ENCODE measurements at regions not wholly inside any gene's neighbourhood (a gene's known extent, or its start where the extent isn't known, plus 50 kb on each side); places are given as distances from the start of the nearest gene placed in this dataset.

DNA sequence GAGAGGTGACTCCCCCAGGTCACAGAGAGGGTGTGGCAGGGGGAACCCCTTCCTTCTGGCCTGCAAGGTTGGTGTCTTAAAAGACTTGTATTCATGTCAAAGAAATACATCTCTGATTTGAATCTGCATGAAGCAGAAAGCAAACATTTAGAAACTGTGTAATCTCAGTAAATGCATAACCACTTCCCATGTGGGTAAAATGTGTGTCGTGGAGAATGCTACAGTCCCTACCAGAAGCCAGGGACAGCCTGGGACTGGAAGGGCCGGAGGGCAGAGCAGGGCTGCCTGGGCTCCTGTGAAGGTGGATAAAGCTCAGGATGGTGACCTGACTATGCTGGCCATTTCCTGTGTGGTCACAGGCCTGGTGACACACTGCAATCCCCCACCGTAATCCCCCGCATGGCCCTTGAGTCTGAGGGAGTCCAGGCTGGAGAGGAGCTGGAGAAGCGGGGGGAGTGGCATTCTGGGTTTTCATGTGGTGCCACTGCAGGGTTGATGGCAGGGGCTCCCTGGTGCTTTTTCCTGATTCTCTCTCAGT, 102.2 kb downstream of the LRRC30 start:
- no peaks in the 10 kb centered on the region for H3K4me1 ChIP-seq
- intact Hi-C loops (cut with DNase I) = no loop called here
- no peak overlapping the region for H3K27ac ChIP-seq
- no peak overlapping the region for H3K4me3 ChIP-seq
- DNase-seq (ENCODE audit: low spot score in 2 of 2) = no peak
- H3K9me3 ChIP-seq = no peaks in the 10 kb centered on the region
- no peaks in the 10 kb centered on the region for H3K36me3 ChIP-seq
- H3K27me3 ChIP-seq = no peaks in the 10 kb centered on the region
- TF ChIP-seq, protein P1, sequence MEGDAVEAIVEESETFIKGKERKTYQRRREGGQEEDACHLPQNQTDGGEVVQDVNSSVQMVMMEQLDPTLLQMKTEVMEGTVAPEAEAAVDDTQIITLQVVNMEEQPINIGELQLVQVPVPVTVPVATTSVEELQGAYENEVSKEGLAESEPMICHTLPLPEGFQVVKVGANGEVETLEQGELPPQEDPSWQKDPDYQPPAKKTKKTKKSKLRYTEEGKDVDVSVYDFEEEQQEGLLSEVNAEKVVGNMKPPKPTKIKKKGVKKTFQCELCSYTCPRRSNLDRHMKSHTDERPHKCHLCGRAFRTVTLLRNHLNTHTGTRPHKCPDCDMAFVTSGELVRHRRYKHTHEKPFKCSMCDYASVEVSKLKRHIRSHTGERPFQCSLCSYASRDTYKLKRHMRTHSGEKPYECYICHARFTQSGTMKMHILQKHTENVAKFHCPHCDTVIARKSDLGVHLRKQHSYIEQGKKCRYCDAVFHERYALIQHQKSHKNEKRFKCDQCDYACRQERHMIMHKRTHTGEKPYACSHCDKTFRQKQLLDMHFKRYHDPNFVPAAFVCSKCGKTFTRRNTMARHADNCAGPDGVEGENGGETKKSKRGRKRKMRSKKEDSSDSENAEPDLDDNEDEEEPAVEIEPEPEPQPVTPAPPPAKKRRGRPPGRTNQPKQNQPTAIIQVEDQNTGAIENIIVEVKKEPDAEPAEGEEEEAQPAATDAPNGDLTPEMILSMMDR (IDR thresholded peaks at IDR 0.05) = no peak

DNA sequence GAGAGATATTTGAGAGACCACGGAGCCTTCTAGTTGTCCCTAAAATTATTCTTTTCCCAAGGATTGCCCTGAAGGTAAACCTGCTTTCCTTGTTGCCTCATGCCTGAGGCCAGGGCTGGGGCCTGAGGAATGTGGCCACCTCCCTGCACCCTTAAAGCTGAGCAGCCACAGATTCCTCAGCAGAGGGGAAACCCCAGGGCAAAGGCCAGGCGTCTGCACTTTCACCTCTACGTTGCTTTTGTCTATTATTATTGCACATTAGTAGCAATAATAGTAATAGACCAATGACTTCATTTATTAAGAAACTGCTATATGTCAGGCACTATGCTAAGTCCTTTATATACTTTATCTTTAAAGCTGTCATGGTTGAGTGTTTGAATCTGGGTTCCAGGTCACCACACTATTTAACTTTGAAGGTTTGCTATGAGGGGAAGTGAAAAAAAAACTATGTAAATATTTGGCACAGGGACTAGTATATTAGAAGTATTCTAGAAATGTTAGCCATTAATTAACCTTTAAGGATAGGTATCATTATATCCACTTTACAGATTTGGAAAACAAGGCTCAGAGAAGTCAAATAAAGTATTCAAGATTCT, 104.2 kb downstream of the LRRC30 start:
- intact Hi-C loops (cut with DNase I) = no loop called here
- Histone ChIP-seq H3K4me1 (no peaks in the 10 kb centered on the region), H3K4me3 (no peak overlapping the region)

DNA sequence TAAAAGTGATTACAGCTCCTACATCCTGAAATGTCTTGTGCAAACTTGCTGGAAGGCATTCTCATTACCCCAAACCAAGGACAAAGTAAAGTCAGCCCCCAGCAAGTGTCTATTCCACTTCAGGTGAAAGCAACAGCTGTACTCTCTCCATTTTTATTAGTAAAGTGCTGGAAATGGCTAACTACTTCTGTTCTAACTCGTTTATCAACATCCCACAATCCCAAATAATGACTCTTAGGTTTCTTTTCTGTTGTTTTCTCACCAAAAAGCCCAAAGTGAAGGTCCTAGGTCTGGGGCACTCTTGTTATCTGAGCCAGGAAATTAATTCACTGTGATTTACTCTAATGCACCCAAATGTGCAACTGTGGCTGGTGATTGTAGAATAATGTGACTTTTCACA, 105.7 kb downstream of the LRRC30 start:
- Histone ChIP-seq H3K4me3 (no peak overlapping the region), H3K4me1 (no peaks in the 10 kb centered on the region), H3K36me3 (no peaks in the 10 kb centered on the region), H3K27me3 (no peaks in the 10 kb centered on the region), H3K27ac (no peak overlapping the region), H3K9me3 (no peaks in the 10 kb centered on the region)
- no peak for DNase-seq (ENCODE audit: low spot score in 2 of 2)
- intact Hi-C loops (cut with DNase I) = no loop called here
- TF ChIP-seq, protein P1 (IDR thresholded peaks at IDR 0.05) = no peak

More for the DNA sequence above, 104.2 kb downstream of the LRRC30 start:
- no peak for DNase-seq (ENCODE audit: low spot score in 2 of 2)
- Histone ChIP-seq H3K27me3 (no peaks in the 10 kb centered on the region), H3K27ac (no peak overlapping the region), H3K36me3 (no peaks in the 10 kb centered on the region), H3K9me3 (no peaks in the 10 kb centered on the region)
- TF ChIP-seq, protein P1 (IDR thresholded peaks at IDR 0.05) = no peak

DNA sequence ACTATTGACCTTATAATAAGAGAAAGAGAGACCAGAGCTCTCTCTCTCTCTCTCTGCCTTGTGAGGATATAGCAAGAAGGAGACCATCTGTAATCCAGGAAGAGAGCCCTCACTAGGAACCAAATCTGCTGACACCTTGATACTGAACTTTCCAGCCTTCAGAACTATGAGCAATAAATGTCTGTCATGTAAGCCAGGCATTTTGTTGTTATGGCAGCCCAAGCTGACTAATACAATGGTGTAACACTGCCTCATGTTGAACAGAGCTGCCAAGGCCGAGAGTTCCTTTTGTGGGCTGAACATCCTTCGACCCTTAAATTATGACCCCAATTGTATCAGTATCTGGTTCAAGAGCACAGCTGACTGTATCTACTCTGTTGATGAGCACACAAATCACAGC, 108.0 kb downstream of the LRRC30 start:
- no peak for DNase-seq (ENCODE audit: low spot score in 2 of 2)
- Histone ChIP-seq H3K4me3 (no peak overlapping the region), H3K9me3 (no peaks in the 10 kb centered on the region), H3K27ac (no peak overlapping the region), H3K27me3 (no peaks in the 10 kb centered on the region), H3K4me1 (no peaks in the 10 kb centered on the region), H3K36me3 (no peaks in the 10 kb centered on the region)
- TF ChIP-seq, protein P1 (IDR thresholded peaks at IDR 0.05) = no peak
- intact Hi-C loops (cut with DNase I) = no loop called here

DNA sequence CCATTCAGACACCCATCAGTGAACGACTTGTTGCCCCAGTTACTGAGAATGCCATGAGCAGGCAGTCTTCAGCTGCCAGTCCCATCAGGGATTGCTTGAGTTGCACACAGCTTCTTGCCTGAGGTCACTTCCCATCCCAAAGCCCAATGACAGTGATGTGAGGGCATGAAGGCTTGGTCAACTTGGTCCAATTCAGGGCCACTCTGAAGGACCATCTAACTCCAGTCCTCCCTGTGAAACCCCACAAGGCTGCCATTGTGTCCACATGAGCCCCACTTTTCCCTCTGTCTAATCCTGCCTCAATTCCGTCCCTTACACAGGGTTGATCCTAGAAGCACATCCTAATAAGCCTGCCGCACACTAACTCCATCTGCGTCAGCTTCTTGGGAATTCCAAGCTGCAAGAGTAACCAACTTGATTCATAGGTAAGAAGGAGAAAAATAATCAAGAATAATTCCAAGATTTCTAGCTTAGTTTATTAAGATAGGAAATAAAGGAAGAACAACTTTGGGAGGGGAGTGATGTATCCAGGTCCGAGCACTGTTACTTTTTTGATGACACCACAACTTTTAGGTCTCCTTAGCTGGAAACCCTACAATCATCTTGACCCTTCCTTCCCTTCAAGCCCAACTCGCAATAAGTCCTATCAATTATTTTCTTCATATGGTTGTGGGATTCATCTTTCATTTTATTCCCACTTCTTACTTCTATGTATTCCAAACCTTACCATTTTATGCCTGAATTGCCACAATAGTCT, 110.9 kb downstream of the LRRC30 start:
- DNase-seq (ENCODE audit: low spot score in 2 of 2) = no peak
- intact Hi-C loops (cut with DNase I) = no loop called here
- Histone ChIP-seq H3K4me3 (no peak overlapping the region), H3K27me3 (no peaks in the 10 kb centered on the region), H3K27ac (no peak overlapping the region), H3K4me1 (no peaks in the 10 kb centered on the region), H3K36me3 (no peaks in the 10 kb centered on the region), H3K9me3 (no peaks in the 10 kb centered on the region)
- TF ChIP-seq, protein P1 (IDR thresholded peaks at IDR 0.05) = no peak
